Peyer's patch (tissue), 4 donors: ENCODE measurements at regions not wholly inside any gene's neighbourhood (a gene's known extent, or its start where the extent isn't known, plus 50 kb on each side); places are given as distances from the start of the nearest gene placed in this dataset.

Experiments used
- DNase-seq, 3 donors: peaks; one replicate each; pipeline ENCODE4 v3.0.0-alpha.2; 2017 to 2019
- H3K27ac ChIP-seq, 4 donors: fragments of 200-600 bp; sonication (generic); one replicate each; pipeline ENCODE4 v1.5.1; 2016 to 2019
- H3K27me3 ChIP-seq, 2 donors: fragments of 200-600 bp; sonication (generic); one replicate each; pipeline ENCODE4 v1.5.1; 2019
- H3K36me3 ChIP-seq, 3 donors: fragments of 200-600 bp; sonication (generic); one replicate each; pipeline ENCODE4 v1.5.1; 2016 to 2019
- H3K4me1 ChIP-seq, 4 donors: fragments of 200-600 bp; sonication (generic); one replicate each; pipeline ENCODE4 v1.5.1; 2016 to 2019
- H3K4me3 ChIP-seq, 4 donors: fragments of 200-600 bp; sonication (generic); 1 replicate in 3 of 4; 2 replicates in 1 of 4; pipeline ENCODE4 v1.5.1; 2016 to 2019; ENCODE audit warnings: mild to moderate bottlenecking in 1 of 4
- H3K9me3 ChIP-seq, 4 donors: fragments of 200-600 bp; sonication (generic); one replicate each; pipeline ENCODE4 v1.5.1; 2016 to 2019; ENCODE audit warnings: mild to moderate bottlenecking in 1 of 4
- POLR2A ChIP-seq, 2 donors: fragments of 450-650 bp; IDR thresholded peaks; one replicate each; pipeline ENCODE4 v1.5.1; 2017; ENCODE audit warnings: antibody characterized with exemption in 2 of 2, mild to moderate bottlenecking in 2 of 2, moderate library complexity in 2 of 2
- TF ChIP-seq, protein P1 (sequence below), 6 experiments: fragments of 450-650 bp in 4 of 6; fragments of 200-600 bp in 2 of 6; sonication (generic) in 1 of 6; IDR thresholded peaks; one replicate each; pipeline ENCODE4 v1.5.1; 2017 to 2019; ENCODE audit warnings: antibody characterized with exemption in 6 of 6, mild to moderate bottlenecking in 3 of 6, moderate library complexity in 1 of 6

DNA sequence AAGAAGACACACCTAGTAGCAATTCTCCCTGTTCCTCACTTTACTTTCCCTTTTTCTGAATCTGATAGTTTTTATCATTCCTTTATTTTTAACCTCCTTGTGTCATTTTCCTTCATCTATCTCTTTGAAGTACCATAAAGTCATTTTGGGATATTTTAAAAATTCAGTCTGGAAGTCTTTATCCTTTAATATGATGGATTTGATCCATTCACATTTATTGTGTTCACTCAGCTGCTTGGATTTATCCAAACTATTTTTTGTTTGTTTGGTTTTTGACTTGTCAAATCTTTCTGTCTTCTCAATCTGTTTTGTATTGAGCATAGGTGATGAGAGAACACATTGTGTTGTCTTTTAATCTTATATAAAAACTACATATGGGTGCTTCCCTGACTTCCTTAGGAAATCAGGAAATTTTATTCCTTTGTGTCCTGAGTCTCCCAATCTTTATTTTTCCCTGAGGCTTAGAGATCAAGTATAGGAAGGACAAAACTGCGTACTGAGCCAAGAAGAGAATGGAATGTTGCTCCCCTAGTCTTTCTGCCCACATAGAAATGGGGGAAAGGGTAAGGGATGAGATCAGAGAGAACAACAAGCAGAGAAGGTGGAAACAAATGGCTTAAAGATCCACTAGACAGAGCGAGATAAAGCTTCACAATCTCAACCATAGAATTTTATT lies 132.7 kb upstream of the HABP2 start:
- H3K27me3 ChIP-seq = no peaks in the 10 kb centered on the region
- H3K9me3 ChIP-seq = no peaks in the 10 kb centered on the region
- no peak overlapping the region for H3K4me3 ChIP-seq
- H3K27ac ChIP-seq = no peak overlapping the region
- H3K36me3 ChIP-seq = no peaks in the 10 kb centered on the region
- H3K4me1 ChIP-seq = peaks cover 0 to 6% (median 0%) of the 10 kb centered on the region in 4 donors
- TF ChIP-seq POLR2A (IDR thresholded peaks at IDR 0.05) = no peak
- TF ChIP-seq, protein P1, sequence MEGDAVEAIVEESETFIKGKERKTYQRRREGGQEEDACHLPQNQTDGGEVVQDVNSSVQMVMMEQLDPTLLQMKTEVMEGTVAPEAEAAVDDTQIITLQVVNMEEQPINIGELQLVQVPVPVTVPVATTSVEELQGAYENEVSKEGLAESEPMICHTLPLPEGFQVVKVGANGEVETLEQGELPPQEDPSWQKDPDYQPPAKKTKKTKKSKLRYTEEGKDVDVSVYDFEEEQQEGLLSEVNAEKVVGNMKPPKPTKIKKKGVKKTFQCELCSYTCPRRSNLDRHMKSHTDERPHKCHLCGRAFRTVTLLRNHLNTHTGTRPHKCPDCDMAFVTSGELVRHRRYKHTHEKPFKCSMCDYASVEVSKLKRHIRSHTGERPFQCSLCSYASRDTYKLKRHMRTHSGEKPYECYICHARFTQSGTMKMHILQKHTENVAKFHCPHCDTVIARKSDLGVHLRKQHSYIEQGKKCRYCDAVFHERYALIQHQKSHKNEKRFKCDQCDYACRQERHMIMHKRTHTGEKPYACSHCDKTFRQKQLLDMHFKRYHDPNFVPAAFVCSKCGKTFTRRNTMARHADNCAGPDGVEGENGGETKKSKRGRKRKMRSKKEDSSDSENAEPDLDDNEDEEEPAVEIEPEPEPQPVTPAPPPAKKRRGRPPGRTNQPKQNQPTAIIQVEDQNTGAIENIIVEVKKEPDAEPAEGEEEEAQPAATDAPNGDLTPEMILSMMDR (IDR thresholded peaks at IDR 0.05) = no peak
- DNase-seq = no peak

DNA sequence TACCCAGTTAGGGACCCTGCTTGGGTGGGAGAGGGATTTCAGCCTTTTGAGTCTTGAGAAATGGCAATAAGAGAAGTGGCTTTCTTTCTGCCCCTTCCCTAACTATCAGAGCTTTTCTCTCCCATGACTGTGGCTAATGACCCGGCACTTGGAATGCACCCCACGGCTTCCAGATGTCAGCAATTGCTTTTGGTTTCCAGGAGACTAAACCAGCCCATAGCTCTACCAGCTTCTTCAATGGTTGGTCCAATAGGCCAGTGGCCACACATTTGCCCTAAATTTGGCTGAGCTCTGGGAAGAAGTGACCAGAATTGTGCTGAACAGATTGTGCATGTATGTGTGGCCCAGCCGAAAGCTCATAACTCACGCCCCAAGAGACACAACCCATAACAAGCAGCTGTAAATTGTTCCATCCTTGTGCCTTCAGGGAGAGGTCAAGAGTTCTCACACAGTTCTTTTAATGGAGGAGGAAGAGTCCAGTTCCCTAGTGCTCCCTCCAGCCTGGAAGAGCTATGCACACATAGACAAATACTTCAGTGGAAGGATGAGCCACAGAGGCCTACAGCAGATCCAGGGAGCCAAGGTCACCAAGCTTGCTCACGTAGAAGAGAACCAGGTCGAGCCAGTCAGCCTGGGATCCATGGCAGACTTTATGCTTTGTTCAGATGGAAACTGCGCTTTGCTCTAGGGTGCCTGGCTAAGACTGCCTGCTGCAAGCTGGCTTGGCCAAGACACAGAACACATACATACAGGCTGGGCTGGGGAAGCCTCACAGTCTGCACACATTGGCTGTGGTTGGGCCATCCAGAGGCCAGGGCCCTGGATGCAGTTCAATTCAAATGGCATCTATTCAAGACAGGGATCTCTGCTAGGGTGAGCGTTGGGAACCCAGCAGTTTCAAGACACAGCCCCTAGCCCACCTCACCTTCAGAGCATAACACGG lies 131.8 kb upstream of the HABP2 start:
- H3K9me3 ChIP-seq = no peaks in the 10 kb centered on the region
- H3K4me3 ChIP-seq = no peak overlapping the region
- H3K36me3 ChIP-seq = no peaks in the 10 kb centered on the region
- no peak overlapping the region for H3K27ac ChIP-seq
- TF ChIP-seq, protein P1 (IDR thresholded peaks at IDR 0.05) = no peak
- TF ChIP-seq POLR2A (IDR thresholded peaks at IDR 0.05) = no peak
- no peaks in the 10 kb centered on the region for H3K27me3 ChIP-seq
- peaks cover 0 to 11% (median 0%) of the 10 kb centered on the region in 4 donors for H3K4me1 ChIP-seq
- DNase-seq = no peak

DNA sequence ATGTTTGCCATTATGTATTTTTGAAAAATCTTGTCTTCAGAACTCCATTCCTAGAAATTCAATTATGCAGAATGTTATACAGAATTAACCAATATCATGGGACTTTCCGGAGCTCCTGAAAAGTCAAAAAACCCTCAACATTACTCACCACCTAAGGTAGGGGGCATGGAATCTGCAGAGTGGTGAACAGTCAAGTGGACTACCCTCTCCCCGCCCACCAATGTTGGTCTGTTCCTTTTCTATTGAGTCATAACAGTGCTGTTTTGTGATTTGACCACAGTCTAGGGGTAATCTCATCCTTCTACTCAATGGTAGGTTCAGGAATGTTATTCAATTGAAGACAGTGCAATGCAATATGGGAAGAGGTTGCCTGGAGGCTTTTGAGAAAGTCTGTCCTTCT lies 130.5 kb upstream of the HABP2 start:
- no peak for DNase-seq
- Histone ChIP-seq H3K9me3 (no peaks in the 10 kb centered on the region), H3K27ac (no peak overlapping the region), H3K4me3 (no peak overlapping the region), H3K27me3 (no peaks in the 10 kb centered on the region), H3K36me3 (no peaks in the 10 kb centered on the region), H3K4me1 (peaks cover 0 to 11% (median 0%) of the 10 kb centered on the region in 4 donors)
- TF ChIP-seq POLR2A (IDR thresholded peaks at IDR 0.05) = no peak
- TF ChIP-seq, protein P1 (IDR thresholded peaks at IDR 0.05) = no peak

DNA sequence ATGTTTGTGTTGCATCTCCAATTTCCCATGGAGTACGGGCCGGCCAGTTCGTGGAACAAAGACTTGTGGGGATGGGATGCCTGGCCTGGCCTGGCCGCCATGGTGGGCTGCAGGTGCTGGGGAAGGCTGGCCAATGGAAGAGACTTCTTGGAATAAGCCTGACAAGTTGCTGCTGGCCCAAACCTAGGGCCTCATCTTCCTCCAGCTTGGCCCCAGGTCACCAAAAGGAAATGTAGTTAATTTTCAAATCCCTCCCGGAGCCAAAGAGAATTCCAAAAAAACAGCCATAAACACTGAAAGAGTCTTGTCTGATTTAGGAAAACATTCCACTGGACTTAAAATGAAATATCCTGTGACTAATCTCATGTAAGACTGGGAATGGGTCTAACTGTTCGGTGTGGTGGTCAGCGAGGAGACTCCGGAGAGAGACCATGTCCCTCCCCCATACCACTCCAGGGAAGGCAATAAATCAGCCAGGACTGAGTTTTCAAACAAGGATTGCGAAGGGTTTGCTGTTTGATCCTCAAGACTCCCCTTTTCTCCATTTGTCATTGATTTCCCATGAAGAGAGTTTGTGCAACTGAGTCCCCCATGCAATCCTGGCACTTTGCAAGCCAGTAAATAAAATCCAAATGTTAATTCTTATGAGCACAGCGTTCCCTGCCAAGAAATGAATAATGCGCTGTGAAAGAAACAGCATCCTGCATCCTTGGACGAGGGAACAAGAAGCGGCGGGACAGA lies 128.7 kb upstream of the HABP2 start:
- Histone ChIP-seq H3K4me3 (no peak overlapping the region), H3K9me3 (no peaks in the 10 kb centered on the region), H3K36me3 (no peaks in the 10 kb centered on the region), H3K27me3 (no peaks in the 10 kb centered on the region), H3K27ac (peak overlapping the region in 1 of 4 donors; percentile 32), H3K4me1 (peaks cover 0 to 11% (median 0%) of the 10 kb centered on the region in 4 donors)
- no peak for DNase-seq
- no peak for TF ChIP-seq POLR2A (IDR thresholded peaks at IDR 0.05)
- TF ChIP-seq, protein P1 (IDR thresholded peaks at IDR 0.05) = no peak

DNA sequence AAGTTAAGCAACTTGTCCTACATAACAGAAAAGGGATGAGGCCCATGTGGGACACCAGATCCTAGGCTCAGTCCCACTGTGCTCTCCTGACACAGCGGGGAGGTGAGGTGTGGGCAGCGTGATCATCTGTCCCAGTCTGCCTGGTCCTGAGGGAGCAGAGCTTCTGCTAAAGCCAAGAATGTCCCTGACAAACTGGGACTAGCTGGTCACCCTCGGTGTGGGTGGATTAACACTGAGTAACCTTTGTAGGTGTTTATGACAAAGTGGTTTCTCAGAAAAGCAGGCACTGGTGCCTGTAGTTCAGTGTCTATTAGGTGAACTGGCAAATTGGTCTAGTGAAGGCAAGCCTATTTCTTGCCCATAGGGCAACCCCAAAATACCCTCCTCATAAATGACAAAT lies 127.8 kb upstream of the HABP2 start:
- peak overlapping the region in 1 of 4 donors; percentile 32 for H3K27ac ChIP-seq
- no peak overlapping the region for H3K4me3 ChIP-seq
- peaks cover 0 to 11% (median 0%) of the 10 kb centered on the region in 4 donors for H3K4me1 ChIP-seq
- H3K36me3 ChIP-seq = no peaks in the 10 kb centered on the region
- no peaks in the 10 kb centered on the region for H3K27me3 ChIP-seq
- no peak for DNase-seq
- TF ChIP-seq, protein P1 (IDR thresholded peaks at IDR 0.05) = no peak
- TF ChIP-seq POLR2A (IDR thresholded peaks at IDR 0.05) = no peak
- no peaks in the 10 kb centered on the region for H3K9me3 ChIP-seq
